Activated CD4-positive, alpha-beta T cell treated with anti-CD3 and anti-CD28 coated beads, Interleukin-10, Interleukin-2, amounts not matched to agents 100 ng/mL and 50 ng/mL, durations not matched to agents 16 hours and 8 hours (primary cell): ENCODE measurements at regions not wholly inside any gene's neighbourhood (a gene's known extent, or its start where the extent isn't known, plus 50 kb on each side); places are given as distances from the start of the nearest gene placed in this dataset.
A peak's percentile ranks its signal among the peaks of the same experiment; 100 is the strongest.

Experiments
- DNase-seq: peaks from one replicate; pipeline ENCODE4 v3.0.0-alpha.2; 2020

DNA sequence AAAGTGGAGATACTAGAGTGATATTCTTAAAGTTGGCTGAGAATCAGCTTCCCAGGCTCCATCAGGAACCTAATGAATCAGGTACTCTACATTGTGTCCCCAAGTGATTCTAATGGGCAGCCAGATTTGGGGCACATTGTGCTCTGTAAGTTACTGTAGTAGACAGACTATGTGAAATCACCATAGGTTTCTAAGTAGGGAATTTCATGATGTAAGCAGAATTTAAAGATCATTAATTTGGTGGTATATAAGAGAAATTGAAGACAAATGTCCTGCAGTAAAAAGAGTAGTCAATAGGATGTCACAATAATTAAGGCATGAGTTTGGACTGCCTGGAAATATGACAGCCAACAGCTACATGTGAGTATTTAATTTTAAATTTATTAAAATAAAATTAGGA lies 602.4 kb upstream of the ACVR2A start:
- no peak for DNase-seq

DNA sequence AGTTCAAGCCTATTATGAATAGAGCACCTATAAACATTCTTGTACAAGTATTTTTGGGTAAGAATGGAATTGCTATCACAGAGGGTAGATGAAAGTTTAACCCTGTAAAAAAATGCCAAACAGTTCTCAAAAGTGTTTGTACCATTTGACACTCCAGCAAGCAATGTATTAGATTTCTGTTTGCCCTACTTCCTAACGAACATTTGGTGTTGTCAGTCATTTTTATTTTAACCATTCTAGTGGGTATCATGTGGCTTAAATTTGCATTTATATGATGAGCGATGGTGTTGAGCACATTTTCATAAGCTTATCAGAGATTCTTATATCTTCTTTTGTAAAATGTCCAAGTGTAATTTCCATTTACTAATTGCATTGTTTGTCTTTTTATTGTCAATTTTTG lies 608.2 kb upstream of the ACVR2A start:
- no peak for DNase-seq

- peak; percentile 12 for DNase-seq
These were observed 612.6 kb upstream of the ACVR2A start for GRCh38 chr2:147232225-147232669.

- DNase-seq = peak; percentile 21
These were observed 613.2 kb upstream of the ACVR2A start for GRCh38 chr2:147231607-147232006.

- no peak for DNase-seq
These were observed 613.7 kb upstream of the ACVR2A start for GRCh38 chr2:147231081-147231480.

- DNase-seq = no peak
These were observed 617.5 kb upstream of the ACVR2A start for GRCh38 chr2:147227313-147227712.

DNA sequence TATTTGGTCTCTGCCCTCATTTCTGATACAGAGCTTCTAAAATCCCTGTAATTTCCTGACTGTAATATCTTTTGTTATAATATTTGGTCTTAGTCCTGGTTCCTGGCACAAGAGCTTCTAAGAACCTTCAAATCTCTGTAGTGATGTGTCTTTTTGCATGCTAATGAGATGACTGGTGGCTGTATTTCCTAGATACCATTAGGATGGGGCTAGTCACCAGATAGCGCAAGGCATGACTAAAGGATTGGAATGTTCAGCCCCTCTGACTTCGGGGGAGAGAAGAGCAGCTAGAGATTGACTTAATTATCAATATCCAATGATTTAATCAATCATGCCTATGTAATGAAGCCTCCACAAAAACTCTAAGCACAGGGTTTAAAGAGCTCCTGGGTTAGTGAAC lies 620.8 kb upstream of the ACVR2A start:
- no peak for DNase-seq

DNA sequence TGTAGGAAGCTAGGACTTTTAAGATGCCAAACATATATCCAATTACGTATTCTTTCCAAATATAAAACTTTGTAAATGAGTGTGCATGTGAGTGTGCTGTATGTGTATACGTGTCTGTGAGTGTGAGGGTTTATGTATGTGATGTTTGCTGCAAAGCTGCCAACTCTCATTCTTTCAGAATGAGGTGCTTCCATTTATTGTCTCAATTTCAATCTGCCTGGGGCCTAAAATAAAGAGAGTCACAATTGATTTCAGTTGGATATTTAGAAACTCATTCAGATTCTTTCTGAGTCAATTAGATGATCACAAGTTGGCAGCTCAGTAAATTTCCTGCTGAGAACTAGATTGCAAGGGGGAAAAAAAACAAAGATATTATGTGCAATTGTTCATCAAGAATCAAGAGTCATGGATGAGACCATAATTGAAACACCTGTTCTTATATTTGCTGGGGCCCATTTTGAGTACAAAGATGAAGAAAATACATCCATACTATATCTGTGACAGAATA lies 621.2 kb upstream of the ACVR2A start:
- DNase-seq = no peak

DNA sequence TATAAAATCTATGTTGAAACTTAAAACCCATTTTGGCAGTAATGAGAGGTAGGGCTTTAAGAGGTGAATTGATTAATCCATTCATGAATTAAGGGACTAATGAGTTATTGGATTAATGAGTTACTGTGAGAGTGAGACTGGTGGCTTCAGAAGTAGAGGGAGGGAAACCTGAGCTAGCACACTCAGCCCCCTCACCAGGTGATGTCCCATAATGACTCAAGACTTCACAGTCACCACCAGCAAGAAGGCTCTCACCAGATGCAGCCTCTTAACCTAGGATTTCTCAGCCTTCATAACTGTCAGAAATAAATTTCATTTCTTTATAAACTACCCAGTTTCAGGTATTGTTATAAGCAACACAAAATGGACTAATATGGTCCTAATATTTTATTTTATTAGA lies 621.7 kb upstream of the ACVR2A start:
- peak; percentile 10 for DNase-seq

DNA sequence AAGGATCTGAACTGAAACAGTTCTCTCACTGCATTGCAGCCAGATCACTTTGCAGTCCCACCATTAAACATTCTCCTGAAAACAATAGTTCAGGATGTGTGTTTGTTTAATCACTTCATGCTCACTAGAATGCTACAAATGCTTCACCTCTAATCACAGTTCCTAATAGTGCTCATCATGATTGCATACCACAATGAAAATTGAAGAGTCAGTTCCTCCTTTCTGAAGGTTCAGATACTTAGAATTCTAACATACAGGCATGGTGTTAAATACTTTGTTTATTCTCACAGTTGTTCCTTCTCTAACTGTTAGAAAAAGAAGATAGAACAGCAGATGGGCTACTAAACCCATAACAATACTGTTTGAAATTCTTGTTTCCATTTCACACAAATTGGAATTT lies 622.3 kb upstream of the ACVR2A start:
- no peak for DNase-seq

GRCh38 chr2:147214914-147215313 lies 629.9 kb upstream of the ACVR2A start:
- DNase-seq = no peak

DNA sequence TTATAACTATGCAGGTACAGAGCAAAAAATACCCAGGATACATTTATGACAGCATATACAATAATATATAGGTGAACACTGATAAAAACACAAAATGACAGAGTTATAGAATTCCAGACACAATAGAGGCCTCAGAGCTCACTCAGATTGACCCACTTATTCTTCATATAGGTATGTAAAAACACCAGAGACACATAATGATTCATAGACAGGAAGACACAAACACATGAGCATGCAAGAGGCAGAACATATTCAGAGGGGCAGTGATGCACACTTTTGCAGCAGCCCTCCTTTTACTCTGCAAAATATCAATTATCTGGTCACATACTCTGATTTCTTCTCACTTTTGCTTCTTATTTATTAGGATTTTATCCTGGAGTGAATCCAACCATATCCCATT lies 633.3 kb upstream of the ACVR2A start:
- no peak for DNase-seq

DNA sequence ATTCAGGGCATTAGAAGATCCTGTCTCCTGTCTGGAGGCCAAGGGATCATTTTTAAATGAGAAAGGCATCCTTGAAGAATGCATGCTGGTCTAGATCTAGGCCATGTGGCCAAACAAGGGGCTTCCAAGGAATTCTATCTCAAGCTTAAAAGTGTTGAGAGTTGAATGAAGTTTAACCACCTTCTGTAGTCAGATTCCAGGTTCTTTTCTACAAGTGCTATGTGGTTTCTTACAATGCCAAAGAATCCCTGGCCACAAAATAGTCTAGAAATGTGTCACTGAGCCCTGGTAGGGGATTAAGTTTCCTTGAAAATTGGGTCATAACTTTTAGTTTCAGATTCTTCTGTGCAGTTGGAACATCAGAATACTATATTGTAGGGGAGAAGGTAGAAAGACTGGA lies 640.7 kb upstream of the ACVR2A start:
- DNase-seq = no peak

DNA sequence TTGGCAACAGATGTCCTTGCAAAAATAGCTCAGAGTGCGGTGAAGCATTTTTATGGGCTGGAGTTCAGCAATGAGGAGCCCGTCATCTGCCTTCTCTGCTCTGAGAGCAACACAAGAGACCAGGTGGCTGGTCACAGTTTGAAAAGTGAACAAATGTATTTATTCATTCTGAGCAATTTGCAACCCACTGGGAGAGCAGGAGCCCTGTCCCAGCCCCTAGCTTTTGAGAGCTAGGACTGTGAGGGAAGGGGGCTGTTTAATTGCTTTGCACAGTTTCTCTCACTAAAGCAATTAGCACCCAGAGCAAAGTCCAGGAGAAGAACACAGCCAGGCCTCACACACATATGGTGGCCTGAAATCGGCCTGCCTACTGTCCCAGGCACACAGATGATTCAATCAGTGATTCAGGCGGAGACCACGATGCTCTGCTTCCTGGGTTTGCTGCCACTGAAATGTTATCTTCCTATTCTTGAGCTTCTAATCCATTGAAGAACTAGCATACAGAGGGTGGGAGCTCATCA lies 646.1 kb upstream of the ACVR2A start:
- DNase-seq = no peak

DNA sequence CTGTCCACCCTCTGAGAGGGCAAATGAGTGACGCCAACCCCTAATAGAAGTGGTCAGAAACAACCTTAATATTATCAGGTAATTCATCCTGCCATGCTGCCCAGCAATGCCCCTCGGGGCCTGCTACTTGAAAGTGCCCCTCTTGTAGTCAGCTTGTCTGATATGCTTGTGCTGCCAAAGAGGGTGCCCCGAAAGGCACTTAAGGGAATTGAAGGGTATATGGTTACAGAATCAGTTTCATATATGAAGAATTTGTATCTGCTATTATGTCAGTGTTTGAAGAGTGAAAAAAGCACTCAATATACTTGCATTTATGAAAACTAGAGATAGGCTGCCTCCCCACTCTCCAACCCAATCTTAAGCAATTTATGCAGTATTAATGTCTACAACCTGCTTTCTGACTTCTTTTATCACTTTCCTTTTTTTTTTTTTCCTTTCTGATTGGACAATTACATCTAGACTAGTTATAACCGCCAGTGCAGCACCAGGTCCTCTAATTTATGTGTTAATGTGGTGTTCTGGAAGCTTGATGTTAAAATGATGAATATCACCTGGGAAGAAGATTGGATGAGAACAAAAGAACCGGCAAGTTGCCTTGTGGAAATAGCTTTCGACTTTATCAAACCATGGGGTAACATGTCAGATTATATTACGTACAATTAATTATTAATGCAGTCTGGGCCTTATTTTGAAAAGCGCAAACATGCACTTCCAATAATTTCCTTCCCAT lies 646.9 kb upstream of the ACVR2A start:
- DNase-seq = no peak

DNA sequence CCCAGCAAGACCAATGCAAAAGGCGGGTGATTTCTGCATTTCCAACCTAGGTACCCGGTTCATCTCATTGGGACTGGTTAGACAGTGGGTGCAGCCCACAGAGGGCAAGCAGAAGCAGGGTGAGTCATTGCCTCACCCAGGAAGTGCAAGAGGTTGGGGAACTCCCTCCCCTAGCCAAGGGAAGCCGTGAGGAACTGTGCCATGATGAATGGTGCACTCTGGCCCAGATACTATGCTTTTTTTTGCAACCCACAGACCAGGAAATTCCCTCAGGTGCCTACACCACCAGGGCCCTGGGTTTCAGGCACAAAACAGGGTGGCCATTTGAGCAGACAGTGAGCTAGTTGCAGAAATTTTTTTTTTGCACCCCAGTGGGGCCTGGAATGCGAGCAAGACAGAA lies 662.6 kb upstream of the ACVR2A start:
- peak; percentile 84 for DNase-seq

DNA sequence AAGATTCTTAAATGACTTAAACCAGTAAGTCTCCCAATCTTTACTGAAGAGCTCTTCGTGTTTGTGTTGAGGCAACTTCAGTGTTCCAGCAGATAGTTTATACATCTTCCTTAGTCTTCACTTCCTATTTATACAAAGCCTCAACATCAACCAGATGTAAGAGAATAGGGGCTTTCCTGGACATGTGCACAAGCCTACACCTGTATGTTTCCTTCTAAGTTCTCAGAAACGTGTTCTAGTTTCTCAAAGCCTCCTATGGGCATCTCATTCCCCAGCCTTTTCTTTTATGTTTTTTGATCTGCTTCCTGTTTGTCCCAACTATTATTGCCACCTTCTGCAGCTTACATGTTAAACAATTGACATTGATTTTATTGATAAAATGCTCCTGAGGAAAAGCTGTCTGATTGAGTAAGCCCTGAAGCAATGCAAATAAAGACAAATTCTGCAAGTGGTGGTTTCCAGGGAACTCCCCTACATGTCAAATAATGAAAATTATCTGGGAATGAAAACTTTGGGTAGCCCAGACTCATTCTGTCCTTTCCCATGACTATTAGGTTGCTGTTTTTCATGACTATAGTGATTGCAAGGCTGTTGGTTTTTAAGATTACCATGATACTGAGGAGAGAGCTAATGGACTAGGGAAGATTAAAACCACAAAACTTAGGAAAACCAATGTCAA lies 663.3 kb upstream of the ACVR2A start:
- peak; percentile 13 for DNase-seq

DNA sequence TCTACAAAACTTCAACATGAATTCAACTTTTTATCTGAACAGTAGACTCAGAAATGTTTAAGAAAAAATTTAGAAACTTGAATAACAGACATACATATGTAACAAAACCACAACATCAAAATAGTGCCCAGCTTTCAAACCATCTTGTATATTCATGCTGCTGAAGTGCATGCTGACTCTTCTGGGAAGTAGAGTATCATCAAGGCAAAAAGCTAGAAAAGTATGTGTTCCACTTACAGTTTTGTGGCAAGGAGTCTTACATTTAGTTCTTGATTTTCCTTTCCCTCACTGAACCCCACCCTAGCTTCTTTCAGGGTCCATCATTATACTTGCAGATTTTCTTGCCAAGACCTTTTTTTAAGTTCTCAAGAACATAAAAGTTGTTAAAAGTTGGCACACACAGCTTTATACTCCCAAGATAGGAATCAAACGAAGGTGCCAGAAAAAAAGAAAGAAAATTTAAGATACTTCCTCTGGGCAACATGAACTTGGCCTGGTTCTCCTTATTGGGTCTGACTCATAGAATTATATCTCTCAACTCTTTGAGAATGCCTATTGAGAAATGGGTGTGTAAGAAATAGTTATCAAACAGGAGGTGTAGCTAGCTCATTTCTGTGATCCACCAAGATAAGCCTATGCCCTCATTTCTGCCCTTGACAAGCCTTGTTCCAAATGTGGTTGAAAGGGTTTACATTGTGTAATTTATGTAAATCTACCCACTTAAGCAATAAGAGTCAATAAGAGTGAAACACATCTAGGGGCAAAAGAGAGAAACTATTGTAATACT lies 667.6 kb upstream of the ACVR2A start:
- DNase-seq = peak; percentile 18

GRCh38 chr2:147174824-147175254 lies 670.0 kb upstream of the ACVR2A start:
- no peak for DNase-seq

DNA sequence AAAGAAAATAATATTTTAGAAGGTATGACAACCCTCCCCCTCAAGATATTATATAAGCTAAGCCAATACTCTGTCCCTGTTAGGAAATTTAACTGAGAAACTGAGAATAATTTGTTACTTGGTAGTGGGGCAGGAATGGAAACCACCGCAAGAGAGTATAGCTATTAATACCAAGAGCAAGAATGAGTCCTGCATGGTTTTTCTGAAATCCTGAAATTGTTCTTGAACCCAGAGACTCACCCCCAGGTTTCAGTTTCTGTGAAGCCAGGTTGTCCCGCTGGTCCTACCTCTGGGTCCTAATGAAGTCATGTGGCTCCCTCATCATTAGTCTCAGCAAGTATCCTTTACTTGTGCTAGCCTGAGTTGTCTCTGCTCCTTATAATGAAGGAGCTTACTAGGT lies 671.0 kb upstream of the ACVR2A start:
- DNase-seq = peak; percentile 51

GRCh38 chr2:147173189-147173581 lies 671.6 kb upstream of the ACVR2A start:
- no peak for DNase-seq

GRCh38 chr2:147172493-147173188 lies 672.2 kb upstream of the ACVR2A start:
- no peak for DNase-seq

DNA sequence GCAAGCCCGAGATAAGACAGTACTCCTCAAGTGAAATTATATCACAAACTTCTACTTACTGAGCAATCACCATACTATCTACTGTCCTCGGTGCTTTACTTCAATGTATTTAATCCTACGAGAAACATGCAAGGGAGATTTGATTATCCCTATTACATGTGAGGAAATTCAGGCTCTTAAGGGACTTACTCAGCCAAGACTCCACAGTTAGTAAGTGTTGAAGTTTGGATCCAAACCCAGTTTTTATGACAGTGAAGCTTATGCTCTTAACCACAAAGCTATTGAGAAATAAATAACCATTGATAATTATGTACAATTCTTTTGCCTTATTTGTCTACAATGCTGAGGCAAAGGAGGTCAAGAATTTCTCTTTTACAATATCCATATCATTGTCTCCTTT lies 672.9 kb upstream of the ACVR2A start:
- no peak for DNase-seq
